H1 (cell line): ENCODE measurements at regions not wholly inside any gene's neighbourhood (a gene's known extent, or its start where the extent isn't known, plus 50 kb on each side); places are given as distances from the start of the nearest gene placed in this dataset.

Experiments used
- CTCF ChIA-PET: fragments of 300-600 bp; sonication (Branson Sonifier 250); formaldehyde crosslinking; loops from one replicate; lab custom pipeline; 2021; ENCODE audit not compliant: partially characterized antibody; lab: Charles Lee
- POLR2A ChIA-PET: fragments of 300-600 bp; sonication (Branson Sonifier 250); formaldehyde crosslinking; loops from one replicate; lab custom pipeline; 2021; ENCODE audit warnings: inconsistent platforms; ENCODE audit not compliant: partially characterized antibody; lab: Charles Lee
- DNase-seq, 2 experiments: peaks; one replicate each; pipeline versions ENCODE4 v3.0.0 to v3.0.0-alpha.2; 2010 to 2022; ENCODE audit warnings: low spot score in 2 of 2, low read depth in 1 of 2, mixed read lengths in 1 of 2
- FAIRE-seq: peaks from 2 replicates; lab custom pipeline; 2011; peaks lifted over from hg19 to GRCh38; lab: Jason Lieb, UNC
- H2AFZ ChIP-seq: 2 replicates; pipeline ENCODE4 v1.8.1; 2012; ENCODE audit warnings: low read length, inconsistent platforms
- H2AK5ac ChIP-seq: 2 replicates; pipeline ENCODE4 v1.6.1; 2013; ENCODE audit warnings: low read depth, low read length
- H2BK120ac ChIP-seq: replicated peaks from 2 replicates; pipeline ENCODE3; 2013; ENCODE audit warnings: low read depth, low read length, inconsistent platforms
- H2BK12ac ChIP-seq: 2 replicates; pipeline ENCODE4 v1.6.1; 2013; ENCODE audit warnings: low read depth, low read length
- H2BK15ac ChIP-seq: 2 replicates; pipeline ENCODE4 v1.6.1; 2013; ENCODE audit warnings: low read length
- H2BK20ac ChIP-seq: 2 replicates; pipeline ENCODE4 v1.6.1; 2013; ENCODE audit warnings: low read length
- H2BK5ac ChIP-seq: 2 replicates; pipeline ENCODE4 v1.6.1; 2013; ENCODE audit warnings: low read depth, low read length
- H3K14ac ChIP-seq: 2 replicates; pipeline ENCODE4 v1.6.1; 2013; ENCODE audit warnings: inconsistent platforms; ENCODE audit not compliant: insufficient read length
- H3K18ac ChIP-seq: 2 replicates; pipeline ENCODE4 v1.6.1; 2013; ENCODE audit warnings: low read length; ENCODE audit errors: extremely low read depth
- H3K23ac ChIP-seq: 2 replicates; pipeline ENCODE4 v1.6.1; 2013; ENCODE audit warnings: inconsistent platforms; ENCODE audit not compliant: insufficient read length
- H3K23me2 ChIP-seq: 2 replicates; pipeline ENCODE4 v1.6.1; 2013; ENCODE audit warnings: low read depth, low read length
- H3K27ac ChIP-seq: 2 replicates; pipeline ENCODE4 v1.6.1; 2011; ENCODE audit warnings: low read depth, low read length, inconsistent platforms
- H3K27me3 ChIP-seq, 4 experiments: replicated peaks in 1 of 4; 1 replicate in 1 of 4; 2 replicates in 3 of 4; pipeline versions ENCODE4 v1.6.1 to v1.8.1; 2011 to 2013; ENCODE audit warnings: low read length in 3 of 4, mild to moderate bottlenecking in 3 of 4, inconsistent platforms in 2 of 4, mixed read lengths in 2 of 4, moderate library complexity in 1 of 4; ENCODE audit not compliant: control insufficient read depth in 3 of 4, insufficient read depth in 3 of 4; ENCODE audit errors: extremely low read depth in 1 of 4
- H3K36me3 ChIP-seq, 4 experiments: 2 replicates each; pipeline versions ENCODE4 v1.6.1 to v1.8.1; 2011 to 2013; ENCODE audit warnings: mild to moderate bottlenecking in 4 of 4, low read length in 3 of 4, moderate library complexity in 2 of 4, control low read depth in 1 of 4, inconsistent platforms in 1 of 4; ENCODE audit not compliant: insufficient read depth in 4 of 4, control insufficient read depth in 2 of 4
- H3K4ac ChIP-seq: replicated peaks from 2 replicates; pipeline ENCODE3; 2013; ENCODE audit warnings: low read length, low read depth, mixed read lengths, inconsistent platforms; ENCODE audit not compliant: insufficient read length
- H3K4me1 ChIP-seq, 4 experiments: replicated peaks in 1 of 4; 1 replicate in 1 of 4; 2 replicates in 3 of 4; pipeline versions ENCODE4 v1.6.1 to v1.8.1; 2011 to 2013; ENCODE audit warnings: low read length in 3 of 4, inconsistent platforms in 2 of 4, mixed read lengths in 1 of 4; ENCODE audit not compliant: insufficient read depth in 4 of 4, control insufficient read depth in 3 of 4
- H3K4me2 ChIP-seq, 2 experiments: 2 replicates each; pipeline versions ENCODE4 v1.6.1 to v1.8.1; 2011 to 2013; ENCODE audit warnings: low read depth in 2 of 2, low read length in 2 of 2, control low read depth in 1 of 2, inconsistent platforms in 1 of 2, mild to moderate bottlenecking in 1 of 2; ENCODE audit not compliant: insufficient read depth in 1 of 2
- H3K4me3 ChIP-seq, 4 experiments: fragments of 200-600, 300-600 bp in 1 of 4; sonication (generic), shearing (Covaris generic), sonication (Bioruptor Twin) in 1 of 4; 2 replicates each; pipeline versions ENCODE4 v1.5.1 to v1.8.1; 2011 to 2016; ENCODE audit warnings: low read length in 4 of 4, low read depth in 3 of 4, control low read depth in 2 of 4, inconsistent platforms in 2 of 4, mild to moderate bottlenecking in 2 of 4, mixed read lengths in 1 of 4, moderate library complexity in 1 of 4; ENCODE audit not compliant: insufficient read depth in 2 of 4; ENCODE audit errors: extremely low read depth in 1 of 4
- H3K56ac ChIP-seq: replicated peaks from 2 replicates; pipeline ENCODE3; 2013; ENCODE audit warnings: low read depth, mild to moderate bottlenecking, mixed read lengths, low read length, inconsistent platforms; ENCODE audit not compliant: insufficient read length
- H3K79me1 ChIP-seq: 2 replicates; pipeline ENCODE4 v1.6.1; 2013; ENCODE audit warnings: low read depth, low read length, control low read depth
- H3K79me2 ChIP-seq, 2 experiments: 2 replicates each; pipeline versions ENCODE4 v1.6.1 to v1.8.1; 2012 to 2013; ENCODE audit warnings: low read length in 2 of 2, mild to moderate bottlenecking in 2 of 2, inconsistent platforms in 1 of 2; ENCODE audit not compliant: insufficient read depth in 2 of 2, control insufficient read depth in 1 of 2
- H3K9ac ChIP-seq, 4 experiments: replicated peaks in 1 of 4; 1 replicate in 1 of 4; 2 replicates in 3 of 4; pipeline versions ENCODE4 v1.6.1 to v1.8.1; 2011 to 2013; ENCODE audit warnings: low read depth in 3 of 4, low read length in 3 of 4, control low read depth in 2 of 4, mild to moderate bottlenecking in 2 of 4, moderate library complexity in 2 of 4, inconsistent platforms in 1 of 4; ENCODE audit errors: extremely low read depth in 1 of 4
- H3K9me3 ChIP-seq, 2 experiments: 2 replicates each; pipeline versions ENCODE4 v1.6.1 to v1.8.1; 2012 to 2013; ENCODE audit warnings: mild to moderate bottlenecking in 2 of 2, moderate library complexity in 2 of 2, control low read depth in 1 of 2, inconsistent platforms in 1 of 2, low read depth in 1 of 2, low read length in 1 of 2, mixed read lengths in 1 of 2; ENCODE audit not compliant: insufficient read depth in 2 of 2
- H4K20me1 ChIP-seq, 2 experiments: replicated peaks in 1 of 2; 2 replicates each; pipeline versions ENCODE3 to v1.8.1; 2011 to 2013; ENCODE audit warnings: inconsistent platforms in 2 of 2, low read length in 2 of 2, mild to moderate bottlenecking in 1 of 2; ENCODE audit not compliant: insufficient read depth in 2 of 2, control insufficient read depth in 1 of 2
- H4K5ac ChIP-seq: 2 replicates; pipeline ENCODE4 v1.6.1; 2013; ENCODE audit warnings: low read length, low read depth, mixed read lengths, inconsistent platforms; ENCODE audit not compliant: insufficient read length
- H4K8ac ChIP-seq: 2 replicates; pipeline ENCODE4 v1.8.0; 2013; ENCODE audit warnings: mild to moderate bottlenecking, moderate library complexity, low read length, inconsistent platforms; ENCODE audit not compliant: insufficient read depth; ENCODE audit errors: extremely low read depth
- H4K91ac ChIP-seq: replicated peaks from 2 replicates; pipeline ENCODE3; 2013; ENCODE audit warnings: low read length, mixed read lengths, inconsistent platforms; ENCODE audit not compliant: insufficient read length
- CREB1 ChIP-seq: IDR thresholded peaks from 2 replicates; pipeline ENCODE4 v1.6.1; 2012; ENCODE audit warnings: inconsistent platforms
- EZH2 ChIP-seq: fragments of 200-600 bp; sonication (generic); IDR thresholded peaks from 2 replicates; pipeline ENCODE4 v1.7.1; 2012; ENCODE audit warnings: low read depth, mild to moderate bottlenecking, moderate library complexity, low read length, inconsistent platforms; ENCODE audit not compliant: severe bottlenecking
- FOSL1 ChIP-seq: IDR thresholded peaks from 2 replicates; pipeline ENCODE4 v1.6.1; 2011; ENCODE audit warnings: mild to moderate bottlenecking, low read depth, low read length, moderate library complexity; ENCODE audit not compliant: insufficient read depth
- GABPA ChIP-seq: IDR thresholded peaks from 2 replicates; pipeline ENCODE4 v1.6.1; 2011; ENCODE audit warnings: mild to moderate bottlenecking, low read length, moderate library complexity, borderline replicate concordance; ENCODE audit not compliant: insufficient read depth
- GTF2F1 ChIP-seq: IDR thresholded peaks from 2 replicates; pipeline ENCODE4 v1.6.1; 2012; ENCODE audit warnings: low read depth, low read length, improper control_type of control experiment, borderline replicate concordance
- KDM1A ChIP-seq: fragments of 200-600, 300-600 bp; sonication (generic); IDR thresholded peaks from 2 replicates; pipeline ENCODE4 v1.7.1; 2016; ENCODE audit warnings: mild to moderate bottlenecking, low read length, borderline replicate concordance
- KDM5A ChIP-seq: fragments of 200-600 bp; IDR thresholded peaks from 2 replicates; pipeline ENCODE4 v1.7.1; 2012; ENCODE audit warnings: mild to moderate bottlenecking, low read length, inconsistent platforms, mixed read lengths
- NRF1 ChIP-seq: IDR thresholded peaks from 2 replicates; pipeline ENCODE4 v1.6.1; 2011; ENCODE audit warnings: mild to moderate bottlenecking, low read depth, low read length, improper control_type of control experiment
- PHF8 ChIP-seq: fragments of 200-600 bp; sonication (generic); conservative IDR thresholded peaks from 2 replicates; pipeline ENCODE4 v1.7.1; 2012; ENCODE audit warnings: low read depth, mild to moderate bottlenecking, inconsistent platforms, low read length, moderate library complexity
- POLR2AphosphoS5 ChIP-seq: IDR thresholded peaks from 2 replicates; pipeline ENCODE4 v1.6.1; 2011; ENCODE audit warnings: low read depth, low read length
- RBBP5 ChIP-seq: IDR thresholded peaks from 2 replicates; pipeline ENCODE4 v1.7.1; 2012; ENCODE audit warnings: low read depth, mild to moderate bottlenecking, inconsistent platforms, low read length, moderate library complexity, borderline replicate concordance
- SAP30 ChIP-seq: fragments of 300-600 bp; sonication (generic); IDR thresholded peaks from 2 replicates; pipeline ENCODE4 v1.7.1; 2012; ENCODE audit warnings: low read length, moderate library complexity, mild to moderate bottlenecking, inconsistent platforms; ENCODE audit not compliant: insufficient read depth, insufficient replicate concordance
- SIX5 ChIP-seq: IDR thresholded peaks from 2 replicates; pipeline ENCODE4 v1.6.1; 2011; ENCODE audit warnings: mild to moderate bottlenecking, low read depth, low read length
- SP1 ChIP-seq: IDR thresholded peaks from 2 replicates; pipeline ENCODE4 v1.6.1; 2011; ENCODE audit warnings: low read depth, low read length
- SP4 ChIP-seq: IDR thresholded peaks from 2 replicates; pipeline ENCODE4 v1.6.1; 2012; ENCODE audit warnings: low read length, inconsistent platforms
- TCF12 ChIP-seq: IDR thresholded peaks from 2 replicates; pipeline ENCODE4 v1.6.1; 2011; ENCODE audit warnings: low read depth, mild to moderate bottlenecking, low read length
- YY1 ChIP-seq: IDR thresholded peaks from 2 replicates; pipeline ENCODE4 v1.6.1; 2011; ENCODE audit warnings: low read depth, mild to moderate bottlenecking, low read length
- WGBS, 2 experiments: shearing (Covaris generic) in 1 of 2; methylation state at CpG; one replicate each; pipeline versions ENCODE4 v1.1.6 to v1.1.7; 2013 to 2015; ENCODE audit warnings: low lambda C conversion rate in 2 of 2, mixed read lengths in 2 of 2, inconsistent platforms in 1 of 2, low coverage in 1 of 2, missing lambda C conversion rate in 1 of 2; ENCODE audit not compliant: insufficient replicate concordance in 2 of 2, insufficient coverage in 1 of 2, insufficient read length in 1 of 2; ENCODE audit errors: extremely low coverage in 1 of 2, missing lambda C conversion rate in 1 of 2; 5-methylcytosine and 5-hydroxymethylcytosine counted together

DNA sequence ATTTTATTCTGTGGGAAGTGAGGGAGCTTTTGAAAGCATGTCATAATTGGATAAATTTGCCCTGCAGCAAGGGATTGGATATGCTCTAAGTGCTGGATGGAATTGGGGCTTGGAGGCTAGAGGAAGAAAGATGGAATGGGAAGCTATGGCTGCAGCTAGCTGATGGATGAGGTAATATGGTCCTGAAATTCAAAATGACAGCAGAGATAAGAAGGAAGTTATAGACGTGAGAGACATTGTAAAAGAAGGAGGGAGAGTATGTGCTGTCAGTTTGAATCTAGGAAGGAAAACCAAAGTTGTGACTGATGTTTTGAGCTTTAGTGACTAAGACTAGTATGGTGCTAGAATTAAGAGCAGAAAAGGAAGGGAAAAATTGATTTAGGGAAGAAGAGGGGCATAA, 299.9 kb upstream of the SPAG17 start:
- FAIRE-seq = no peak
- Histone ChIP-seq H2AFZ (no peak overlapping the region), H3K18ac (no peak overlapping the region), H2BK20ac (no peak overlapping the region), H3K79me1 (no peaks in the 10 kb centered on the region), H3K4me2 (no peak overlapping the region), H3K27ac (no peak overlapping the region), H3K56ac (no peak overlapping the region), H2BK12ac (no peak overlapping the region), H4K8ac (no peak overlapping the region), H3K4me3 (no peak overlapping the region), H3K27me3 (no peaks in the 10 kb centered on the region), H3K4me1 (peaks cover 5 to 12% (median 9%) of the 10 kb centered on the region in 4 experiments), H2BK15ac (no peak overlapping the region), H4K91ac (no peak overlapping the region), H2AK5ac (no peak overlapping the region), H3K36me3 (no peaks in the 10 kb centered on the region), H3K23ac (no peak overlapping the region), H2BK120ac (no peak overlapping the region), H2BK5ac (no peak overlapping the region), H3K14ac (no peak overlapping the region), H3K4ac (no peak overlapping the region), H4K20me1 (no peaks in the 10 kb centered on the region), H3K23me2 (no peaks in the 10 kb centered on the region), H3K9me3 (no peaks in the 10 kb centered on the region), H3K9ac (no peak overlapping the region), H3K79me2 (no peaks in the 10 kb centered on the region), H4K5ac (no peak overlapping the region)
- DNase-seq = no peak
- ChIA-PET POLR2A (no interaction called here), CTCF (interaction anchor here (1.2 to 1.7 kb wide), 2 partner anchors 21 to 505 kb away, joined by 3 to 4 read pairs; no protein-coding TSS in a partner anchor)
- 75% methylated on average over 1 of the region's 1 CpG; no CpG with 5 or more reads in 1 of the 2 experiments for WGBS, 2 experiments
- TF ChIP-seq KDM5A (no peak), EZH2 (no peak), POLR2AphosphoS5 (no peak), SP4 (no peak), NRF1 (no peak), RBBP5 (no peak), YY1 (no peak), PHF8 (no peak), GTF2F1 (no peak), CREB1 (no peak), TCF12 (no peak), SAP30 (no peak), SIX5 (no peak), SP1 (no peak), GABPA (no peak), FOSL1 (no peak), KDM1A (no peak)
